DOHH2 (cell line): ENCODE measurements at regions not wholly inside any gene's neighbourhood (a gene's known extent, or its start where the extent isn't known, plus 50 kb on each side); places are given as distances from the start of the nearest gene placed in this dataset.

Experiments
- H3F3A ChIP-seq: fragments of 200-600 bp; sonication (generic), shearing (Covaris generic); 2 replicates; pipeline ENCODE4 v1.6.0; 2016; ENCODE audit warnings: antibody characterized with exemption, mild to moderate bottlenecking; ENCODE audit not compliant: control insufficient read depth, insufficient read depth
- H3K27ac ChIP-seq: fragments of 200-600 bp; sonication (generic); 2 replicates; pipeline ENCODE4 v1.5.1; 2014; ENCODE audit warnings: low read depth, mild to moderate bottlenecking, low read length, moderate library complexity
- H3K27me3 ChIP-seq: fragments of 200-600 bp; sonication (generic); 2 replicates; pipeline ENCODE4 v1.6.1; 2014; ENCODE audit warnings: mild to moderate bottlenecking, low read length, mixed read lengths; ENCODE audit not compliant: control insufficient read depth
- H3K36me3 ChIP-seq: fragments of 200-600 bp; sonication (generic); 2 replicates; pipeline ENCODE4 v1.6.1; 2014; ENCODE audit warnings: mild to moderate bottlenecking, low read length, moderate library complexity, mixed read lengths; ENCODE audit not compliant: control insufficient read depth
- H3K4me1 ChIP-seq: fragments of 200-600 bp; sonication (generic); 2 replicates; pipeline ENCODE4 v1.6.1; 2014; ENCODE audit warnings: mild to moderate bottlenecking, low read length, mixed read lengths; ENCODE audit not compliant: control insufficient read depth
- H3K4me2 ChIP-seq: fragments of 200-600 bp; sonication (generic); 2 replicates; pipeline ENCODE4 v1.6.0; 2014; ENCODE audit warnings: mild to moderate bottlenecking, low read length, moderate library complexity
- H3K4me3 ChIP-seq: fragments of 200-600 bp; sonication (generic); 2 replicates; pipeline ENCODE4 v1.5.1; 2014; ENCODE audit warnings: mild to moderate bottlenecking, low read length, mixed read lengths
- H3K79me2 ChIP-seq: fragments of 200-600 bp; sonication (generic); 2 replicates; pipeline ENCODE4 v1.6.1; 2014; ENCODE audit warnings: mild to moderate bottlenecking, low read length, mixed read lengths; ENCODE audit not compliant: control insufficient read depth
- H3K9me2 ChIP-seq: fragments of 200-600 bp; sonication (generic); replicated peaks from 2 replicates; pipeline ENCODE4 v1.6.1; 2014; ENCODE audit warnings: mild to moderate bottlenecking, low read length, mixed read lengths; ENCODE audit not compliant: control insufficient read depth
- H3K9me3 ChIP-seq: fragments of 200-600 bp; sonication (generic); 2 replicates; pipeline ENCODE4 v1.6.1; 2014; ENCODE audit warnings: antibody characterized with exemption, low read length, mixed read lengths; ENCODE audit not compliant: control insufficient read depth, insufficient read depth
- H4K20me1 ChIP-seq: fragments of 200-600 bp; sonication (generic); 2 replicates; pipeline ENCODE4 v1.6.0; 2014; ENCODE audit warnings: low read depth, mild to moderate bottlenecking, antibody characterized with exemption, low read length, moderate library complexity; ENCODE audit not compliant: control insufficient read depth, insufficient read depth
- CTCF ChIP-seq: fragments of 200-600 bp; sonication (generic); IDR thresholded peaks from one replicate; pipeline ENCODE4 v1.5.1; 2014; ENCODE audit warnings: antibody characterized with exemption, mild to moderate bottlenecking, low read depth, low read length; ENCODE audit not compliant: poor library complexity, severe bottlenecking
- EZH2phosphoT487 ChIP-seq: fragments of 200-600 bp; sonication (generic); IDR thresholded peaks from 2 replicates; pipeline ENCODE4 v1.6.1; 2017; ENCODE audit warnings: borderline replicate concordance, mild to moderate bottlenecking, antibody characterized with exemption, low read length, moderate library complexity, mixed read lengths

- H3K79me2 ChIP-seq, result no peaks in the 10 kb centered on the region
- no peak for TF ChIP-seq CTCF
- TF ChIP-seq EZH2phosphoT487, result no peak
- H3K27ac ChIP-seq, result no peak overlapping the region
- H3K36me3 ChIP-seq, result no peaks in the 10 kb centered on the region
- H3K27me3 ChIP-seq, result peaks cover 6% of the 10 kb centered on the region
- no peaks in the 10 kb centered on the region for H3F3A ChIP-seq
- H4K20me1 ChIP-seq, result no peaks in the 10 kb centered on the region
- H3K9me2 ChIP-seq, result no peaks in the 10 kb centered on the region
- H3K4me1 ChIP-seq, result no peaks in the 10 kb centered on the region
- no peaks in the 10 kb centered on the region for H3K9me3 ChIP-seq
- no peak overlapping the region for H3K4me3 ChIP-seq
- H3K4me2 ChIP-seq, result no peak overlapping the region
Measured at GRCh38 chr15:62790546-62790945, 252.0 kb upstream of the TPM1 start.

GRCh38 chr15:62791694-62792093, 250.9 kb upstream of the TPM1 start:
- Histone ChIP-seq H3K4me3 (no peak overlapping the region), H3K36me3 (no peaks in the 10 kb centered on the region), H3K27me3 (peaks cover 6% of the 10 kb centered on the region), H4K20me1 (no peaks in the 10 kb centered on the region), H3K4me2 (no peak overlapping the region), H3K9me3 (no peaks in the 10 kb centered on the region), H3K4me1 (no peaks in the 10 kb centered on the region), H3K79me2 (no peaks in the 10 kb centered on the region), H3F3A (no peaks in the 10 kb centered on the region), H3K27ac (no peak overlapping the region), H3K9me2 (no peaks in the 10 kb centered on the region)
- no peak for TF ChIP-seq CTCF
- no peak for TF ChIP-seq EZH2phosphoT487

- H3K36me3 ChIP-seq, result no peaks in the 10 kb centered on the region
- H3K79me2 ChIP-seq, result no peaks in the 10 kb centered on the region
- H3K9me3 ChIP-seq, result no peaks in the 10 kb centered on the region
- no peak for TF ChIP-seq EZH2phosphoT487
- no peak for TF ChIP-seq CTCF
- no peak overlapping the region for H3K27ac ChIP-seq
- H4K20me1 ChIP-seq, result no peaks in the 10 kb centered on the region
- no peak overlapping the region for H3K4me2 ChIP-seq
- H3F3A ChIP-seq, result no peaks in the 10 kb centered on the region
- H3K27me3 ChIP-seq, result peaks cover 6% of the 10 kb centered on the region
- no peaks in the 10 kb centered on the region for H3K9me2 ChIP-seq
- H3K4me1 ChIP-seq, result no peaks in the 10 kb centered on the region
- H3K4me3 ChIP-seq, result no peak overlapping the region
Measured at GRCh38 chr15:62792986-62793751, 249.4 kb upstream of the TPM1 start.
